Tibial artery (tissue), 4 donors: ENCODE measurements at regions not wholly inside any gene's neighbourhood (a gene's known extent, or its start where the extent isn't known, plus 50 kb on each side); places are given as distances from the start of the nearest gene placed in this dataset.

Experiments used
- DNase-seq, 2 donors: peaks; one replicate each; pipeline ENCODE4 v3.0.0-alpha.2; 2019
- H3K27ac ChIP-seq, 2 donors: fragments of 200-600 bp; sonication (generic) in 1 of 2; 1 replicate in 1 of 2; 2 replicates in 1 of 2; pipeline ENCODE4 v1.5.1; 2018 to 2019; ENCODE audit warnings: mild to moderate bottlenecking in 1 of 2
- H3K27me3 ChIP-seq, 2 donors: fragments of 200-600 bp; sonication (generic) in 1 of 2; one replicate each; pipeline versions ENCODE4 v1.5.1 to v1.6.0; 2016 to 2019
- H3K36me3 ChIP-seq, 3 donors: fragments of 200-600 bp; sonication (generic) in 2 of 3; one replicate each; pipeline ENCODE4 v1.5.1; 2016 to 2019; ENCODE audit warnings: mild to moderate bottlenecking in 2 of 3
- H3K4me1 ChIP-seq, 4 donors: fragments of 200-600 bp; sonication (generic) in 2 of 4; 1 replicate in 3 of 4; 2 replicates in 1 of 4; pipeline ENCODE4 v1.5.1; 2016 to 2019
- H3K4me3 ChIP-seq, 2 donors: fragments of 200-600 bp; sonication (generic) in 1 of 2; 1 replicate in 1 of 2; 2 replicates in 1 of 2; pipeline ENCODE4 v1.5.1; 2018 to 2019; ENCODE audit warnings: mild to moderate bottlenecking in 2 of 2
- H3K9me3 ChIP-seq, 3 donors: fragments of 200-600 bp; sonication (generic) in 1 of 3; one replicate each; pipeline ENCODE4 v1.5.1; 2016 to 2019
- CTCF ChIP-seq, 2 experiments: fragments of 200-600 bp in 1 of 2; fragments of 450-650 bp in 1 of 2; IDR thresholded peaks; one replicate each; pipeline ENCODE4 v1.5.1; 2017 to 2019; ENCODE audit warnings: antibody characterized with exemption in 2 of 2, mild to moderate bottlenecking in 1 of 2, moderate library complexity in 1 of 2
- intact Hi-C: fragments of 100-400 bp; cut with DNase I; formaldehyde crosslinking; loops from one replicate; pipeline ENCODE4 v1.15.0; 2023; ENCODE audit warnings: low total_unique reads

GRCh38 chr14:53412819-53413675, 259.9 kb upstream of the DDHD1 start:
- Histone ChIP-seq H3K4me3 (no peak overlapping the region), H3K4me1 (no peaks in the 10 kb centered on the region), H3K9me3 (no peaks in the 10 kb centered on the region), H3K27me3 (no peaks in the 10 kb centered on the region), H3K27ac (no peak overlapping the region), H3K36me3 (no peaks in the 10 kb centered on the region)
- TF ChIP-seq CTCF (IDR thresholded peaks at IDR 0.05) = no peak
- intact Hi-C loops = no loop called here
- DNase-seq = no peak

GRCh38 chr14:53411125-53411524, 258.0 kb upstream of the DDHD1 start:
- TF ChIP-seq CTCF (IDR thresholded peaks at IDR 0.05) = no peak
- H3K4me3 ChIP-seq = no peak overlapping the region
- H3K36me3 ChIP-seq = no peaks in the 10 kb centered on the region
- H3K27ac ChIP-seq = no peak overlapping the region
- H3K9me3 ChIP-seq = no peaks in the 10 kb centered on the region
- intact Hi-C loops = no loop called here
- H3K27me3 ChIP-seq = no peaks in the 10 kb centered on the region
- no peaks in the 10 kb centered on the region for H3K4me1 ChIP-seq
- DNase-seq = no peak

GRCh38 chr14:53409969-53410368, 256.8 kb upstream of the DDHD1 start:
- intact Hi-C loops = no loop called here
- Histone ChIP-seq H3K27me3 (no peaks in the 10 kb centered on the region), H3K4me1 (no peaks in the 10 kb centered on the region), H3K36me3 (no peaks in the 10 kb centered on the region), H3K27ac (no peak overlapping the region), H3K9me3 (no peaks in the 10 kb centered on the region), H3K4me3 (no peak overlapping the region)
- TF ChIP-seq CTCF (IDR thresholded peaks at IDR 0.05) = no peak
- DNase-seq = no peak

- no peaks in the 10 kb centered on the region for H3K4me1 ChIP-seq
- no peaks in the 10 kb centered on the region for H3K27me3 ChIP-seq
- no peak for DNase-seq
- no peak overlapping the region for H3K4me3 ChIP-seq
- no peaks in the 10 kb centered on the region for H3K9me3 ChIP-seq
- no peak for TF ChIP-seq CTCF (IDR thresholded peaks at IDR 0.05)
- no peaks in the 10 kb centered on the region for H3K36me3 ChIP-seq
- intact Hi-C loops = no loop called here
- no peak overlapping the region for H3K27ac ChIP-seq
These were observed 256.2 kb upstream of the DDHD1 start for GRCh38 chr14:53409289-53409688.

GRCh38 chr14:53408175-53408879, 255.2 kb upstream of the DDHD1 start:
- DNase-seq = no peak
- intact Hi-C loops = no loop called here
- Histone ChIP-seq H3K4me3 (no peak overlapping the region), H3K4me1 (no peaks in the 10 kb centered on the region), H3K27ac (no peak overlapping the region), H3K27me3 (no peaks in the 10 kb centered on the region), H3K9me3 (no peaks in the 10 kb centered on the region), H3K36me3 (no peaks in the 10 kb centered on the region)
- no peak for TF ChIP-seq CTCF (IDR thresholded peaks at IDR 0.05)
